HepG2 (cell line): ENCODE measurements at regions not wholly inside any gene's neighbourhood (a gene's known extent, or its start where the extent isn't known, plus 50 kb on each side); places are given as distances from the start of the nearest gene placed in this dataset.

Source experiments
- ATAC-seq: fragments of 200-7000 bp; cut with Tn5 transposase; 3 replicates; pipeline ENCODE4 v1.9.1; 2020; ENCODE audit warnings: mild to moderate bottlenecking, moderate library complexity
- BruUV-seq: library from RNA; stranded (reverse); fragments of 400-500 nt; replicated peaks from 2 replicates; lab custom pipeline; 2021; lab: Mats Ljungman, UMichigan
- CTCF ChIA-PET: fragments of 300-600 bp; formaldehyde crosslinking; extraction: SDS; loops from one replicate; lab custom pipeline; 2021; ENCODE audit warnings: low total read pairs, inconsistent platforms, low intra/inter-chr PET ratio; lab: Yijun Ruan, JAX
- POLR2A ChIA-PET: fragments of 350-600 bp; sonication (Branson Sonifier 250); formaldehyde crosslinking; loops from one replicate; lab custom pipeline; 2020; ENCODE audit warnings: antibody characterized with exemption, inconsistent platforms; lab: Yijun Ruan, JAX
- DNase-seq: peaks from one replicate; pipeline ENCODE4 v3.0.0-alpha.2; 2015; ENCODE audit warnings: low spot score
- FAIRE-seq: peaks from 3 replicates; lab custom pipeline; 2011; peaks lifted over from hg19 to GRCh38; lab: Jason Lieb, UNC
- H2AFZ ChIP-seq: one replicate; pipeline ENCODE4 v1.6.1; 2011; ENCODE audit warnings: low read length, inconsistent platforms
- H3K27ac ChIP-seq: fragments of 300-600 bp; 3 replicates; pipeline ENCODE4 v1.8.0; 2011; ENCODE audit warnings: mixed run types, mild to moderate bottlenecking, mixed read lengths, low read length, inconsistent platforms; ENCODE audit not compliant: insufficient read depth; ENCODE audit errors: extremely low read length
- H3K27me3 ChIP-seq, 2 experiments: fragments of 200-600 bp in 1 of 2; 2 replicates in 1 of 2; 3 replicates in 1 of 2; pipeline versions ENCODE4 v1.6.0 to v1.8.0; 2011; ENCODE audit warnings: low read length in 2 of 2, mild to moderate bottlenecking in 2 of 2, moderate library complexity in 2 of 2, inconsistent platforms in 1 of 2; ENCODE audit not compliant: insufficient read depth in 2 of 2, control insufficient read depth in 1 of 2
- H3K36me3 ChIP-seq, 2 experiments: fragments of 200-600 bp in 1 of 2; replicated peaks in 1 of 2; 2 replicates in 1 of 2; 3 replicates in 1 of 2; pipeline versions ENCODE4 v1.5.1 to v1.8.0; 2011; ENCODE audit warnings: low read length in 2 of 2, inconsistent platforms in 1 of 2; ENCODE audit not compliant: insufficient read depth in 2 of 2, control insufficient read depth in 1 of 2
- H3K4me1 ChIP-seq: 2 replicates; pipeline ENCODE4 v1.5.1; 2012; ENCODE audit warnings: low read length, inconsistent platforms; ENCODE audit not compliant: insufficient read depth
- H3K4me2 ChIP-seq: 2 replicates; pipeline ENCODE4 v1.6.0; 2011; ENCODE audit warnings: low read depth, low read length, inconsistent platforms
- H3K4me3 ChIP-seq, 3 experiments: fragments of 200-600 bp in 1 of 3; sonication (generic), shearing (Covaris generic) in 1 of 3; replicated peaks in 1 of 3; 2 replicates each; pipeline ENCODE4 v1.5.1; 2011 to 2016; ENCODE audit warnings: low read length in 3 of 3, inconsistent platforms in 2 of 3, low read depth in 2 of 3, mild to moderate bottlenecking in 2 of 3, control low read depth in 1 of 3, mixed read lengths in 1 of 3; ENCODE audit not compliant: insufficient read depth in 1 of 3
- H3K79me2 ChIP-seq: one replicate; pipeline ENCODE4 v1.6.1; 2011; ENCODE audit warnings: low read length, inconsistent platforms; ENCODE audit not compliant: insufficient read depth
- H3K9ac ChIP-seq: 2 replicates; pipeline ENCODE4 v1.6.0; 2011; ENCODE audit warnings: mild to moderate bottlenecking, low read depth, low read length, inconsistent platforms; ENCODE audit not compliant: insufficient read depth
- H3K9me3 ChIP-seq: 2 replicates; pipeline ENCODE4 v1.5.1; 2012; ENCODE audit warnings: mild to moderate bottlenecking, low read length
- H4K20me1 ChIP-seq: 2 replicates; pipeline ENCODE4 v1.6.0; 2011; ENCODE audit warnings: inconsistent platforms, mild to moderate bottlenecking, low read length, moderate library complexity; ENCODE audit not compliant: insufficient read depth
- KMT2B ChIP-seq: IDR thresholded peaks from 2 replicates; pipeline ENCODE4 v1.6.1; 2016; ENCODE audit warnings: missing genetic modification reagents, missing compliant biosample characterization
- MEF2D ChIP-seq: sonication (generic); formaldehyde crosslinking; IDR thresholded peaks from 2 replicates; pipeline ENCODE4 v1.5.1; 2020; ENCODE audit warnings: mild to moderate bottlenecking, missing genetic modification reagents
- PTBP1 ChIP-seq: fragments of 200-400 bp; formaldehyde crosslinking; IDR thresholded peaks from 2 replicates; pipeline ENCODE4 v1.6.1; 2018; ENCODE audit warnings: low read length, low read depth; ENCODE audit not compliant: poor library complexity, severe bottlenecking
- RFXANK ChIP-seq: IDR thresholded peaks from 2 replicates; pipeline ENCODE4 v1.6.1; 2016
- SSRP1 ChIP-seq: IDR thresholded peaks from 2 replicates; pipeline ENCODE4 v1.6.1; 2016; ENCODE audit warnings: control low read depth
- THRA ChIP-seq: sonication (generic); formaldehyde crosslinking; IDR thresholded peaks from 2 replicates; pipeline ENCODE4 v1.4.0; 2020; ENCODE audit warnings: missing genetic modification reagents, borderline replicate concordance
- USF2 ChIP-seq, 2 experiments: sonication (generic) in 1 of 2; formaldehyde crosslinking in 1 of 2; IDR thresholded peaks; 2 replicates each; pipeline versions ENCODE4 v1.5.1 to v1.6.1; 2011 to 2020; ENCODE audit warnings: borderline replicate concordance in 1 of 2, low read depth in 1 of 2, low read length in 1 of 2, mild to moderate bottlenecking in 1 of 2, missing genetic modification reagents in 1 of 2, moderate library complexity in 1 of 2
- ZBTB3 ChIP-seq: sonication (generic); formaldehyde crosslinking; IDR thresholded peaks from 2 replicates; pipeline ENCODE4 v1.4.0; 2020; ENCODE audit warnings: low read depth, mild to moderate bottlenecking, moderate library complexity, missing genetic modification reagents, borderline replicate concordance
- ZNF10 ChIP-seq: sonication (generic); formaldehyde crosslinking; IDR thresholded peaks from 2 replicates; pipeline ENCODE4 v1.4.0; 2020; ENCODE audit warnings: mild to moderate bottlenecking, low read depth, missing genetic modification reagents, borderline replicate concordance
- ZNF234 ChIP-seq: sonication (generic); formaldehyde crosslinking; conservative IDR thresholded peaks from 2 replicates; pipeline ENCODE4 v1.5.1; 2020; ENCODE audit warnings: mild to moderate bottlenecking, missing genetic modification reagents
- ZNF530 ChIP-seq: sonication (generic); formaldehyde crosslinking; IDR thresholded peaks from 2 replicates; pipeline ENCODE4 v1.5.0; 2020; ENCODE audit warnings: low read depth, mild to moderate bottlenecking, missing genetic modification reagents
- ZNF780A ChIP-seq: sonication (generic); formaldehyde crosslinking; IDR thresholded peaks from 2 replicates; pipeline ENCODE4 v1.8.0; 2022; ENCODE audit warnings: mild to moderate bottlenecking, missing genetic modification reagents, moderate library complexity
- WGBS: methylation state at CpG from one replicate; pipeline ENCODE4 v1.1.6; 2017; ENCODE audit warnings: low lambda C conversion rate; 5-methylcytosine and 5-hydroxymethylcytosine counted together
- in situ Hi-C: cut with HindIII; loops from 2 replicates; pipeline ENCODE4 v1.10.0; 2017; ENCODE audit warnings: low pct_unique_long_range_greater_than_20kb; ENCODE audit not compliant: extremely low pct_ligation_motif_present
- intact Hi-C: fragments of 100-400 bp; cut with micrococcal nuclease; formaldehyde crosslinking; loops from one replicate; pipeline ENCODE4 v1.10.0; 2022; ENCODE audit not compliant: unreplicated experiment
- TF ChIP-seq, protein P1 (sequence below): IDR thresholded peaks from 2 replicates; pipeline ENCODE4 v1.6.1; 2012; ENCODE audit warnings: low read depth, low read length, improper control_type of control experiment

DNA sequence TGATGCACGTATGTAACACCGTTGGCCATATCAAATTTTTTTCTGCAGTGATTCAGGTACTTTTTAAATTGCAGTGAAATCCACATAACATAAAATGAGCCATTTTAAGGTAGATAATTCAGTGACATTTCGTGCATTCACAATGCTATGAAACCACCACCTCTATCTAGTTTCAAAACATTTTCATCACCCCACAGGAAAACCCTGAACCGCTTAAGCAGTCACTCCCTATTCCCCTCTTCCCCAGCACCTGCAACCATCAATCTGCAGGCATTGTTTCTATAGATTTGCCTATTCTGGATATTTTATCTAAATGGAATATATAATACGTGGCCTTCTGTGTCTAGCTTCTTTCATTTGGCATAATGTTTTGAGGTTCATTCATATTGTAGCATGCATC lies 79.2 kb downstream of the BOD1 start:
- POLR2A ChIA-PET = no interaction called here
- H3K9ac ChIP-seq = no peak overlapping the region

More for the DNA sequence above, 79.2 kb downstream of the BOD1 start:
- BruUV-seq = no TSS peak
- WGBS = 17% methylated on average over 5 of the region's 5 CpGs
- Histone ChIP-seq H3K4me3 (no peak overlapping the region), H3K27ac (no peak overlapping the region), H3K9me3 (no peaks in the 10 kb centered on the region), H3K4me2 (no peak overlapping the region), H3K79me2 (no peaks in the 10 kb centered on the region), H3K27me3 (peaks cover 0 to 4% of the 10 kb centered on the region in 2 experiments; a peak in 2 of 5 replicates), H3K4me1 (no peaks in the 10 kb centered on the region), H2AFZ (no peak overlapping the region), H4K20me1 (no peaks in the 10 kb centered on the region), H3K36me3 (no peaks in the 10 kb centered on the region)
- TF ChIP-seq MEF2D (no peak), PTBP1 (no peak), ZNF780A (CRISPR knock-in tag) (no peak), USF2 (IDR thresholded peaks at IDR 0.05; ENCODE audit: low read depth, low read length) (no peak), USF2 (CRISPR knock-in tag; IDR thresholded peaks at IDR 0.05; ENCODE audit: borderline replicate concordance) (no peak), ZBTB3 (no peak), SSRP1 (CRISPR knock-in tag) (no peak), ZNF234 (CRISPR knock-in tag) (no peak), RFXANK (CRISPR knock-in tag) (no peak), THRA (CRISPR knock-in tag) (no peak), ZNF530 (no peak), KMT2B (no peak), ZNF10 (CRISPR knock-in tag) (no peak)
- TF ChIP-seq, protein P1, sequence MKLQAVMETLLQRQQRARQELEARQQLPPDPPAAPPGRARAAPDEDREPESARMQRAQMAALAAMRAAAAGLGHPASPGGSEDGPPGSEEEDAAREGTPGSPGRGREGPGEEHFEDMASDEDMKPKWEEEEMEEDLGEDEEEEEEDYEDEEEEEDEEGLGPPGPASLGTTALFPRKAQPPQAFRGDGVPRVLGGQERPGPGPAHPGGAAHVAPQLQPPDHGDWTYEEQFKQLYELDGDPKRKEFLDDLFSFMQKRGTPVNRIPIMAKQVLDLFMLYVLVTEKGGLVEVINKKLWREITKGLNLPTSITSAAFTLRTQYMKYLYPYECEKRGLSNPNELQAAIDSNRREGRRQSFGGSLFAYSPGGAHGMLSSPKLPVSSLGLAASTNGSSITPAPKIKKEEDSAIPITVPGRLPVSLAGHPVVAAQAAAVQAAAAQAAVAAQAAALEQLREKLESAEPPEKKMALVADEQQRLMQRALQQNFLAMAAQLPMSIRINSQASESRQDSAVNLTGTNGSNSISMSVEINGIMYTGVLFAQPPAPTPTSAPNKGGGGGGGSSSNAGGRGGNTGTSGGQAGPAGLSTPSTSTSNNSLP = no peak
- DNase-seq (no peak), FAIRE-seq (no peak), ATAC-seq (no peak)
- in situ Hi-C loops (no loop called here), intact Hi-C loops (no loop called here)
- CTCF ChIA-PET = no interaction called here
